ENCODE measurements at regions not wholly inside any gene's neighbourhood (a gene's known extent, or its start where the extent isn't known, plus 50 kb on each side); places are given as distances from the start of the nearest gene placed in this dataset.
"Not testable (repeated sequence)": the region's sequence is repeated elsewhere in the genome, so short reads cannot be mapped to it uniquely, and the experiment has no call there.

GRCh38 chr20:51169813-51170212 is 146.9 kb upstream of the KCNG1 start:
- POLR2A ChIA-PET, result no interaction called here
- no peak for DNase-seq (ENCODE audit: extremely low spot score)
- TF ChIP-seq, protein P1, sequence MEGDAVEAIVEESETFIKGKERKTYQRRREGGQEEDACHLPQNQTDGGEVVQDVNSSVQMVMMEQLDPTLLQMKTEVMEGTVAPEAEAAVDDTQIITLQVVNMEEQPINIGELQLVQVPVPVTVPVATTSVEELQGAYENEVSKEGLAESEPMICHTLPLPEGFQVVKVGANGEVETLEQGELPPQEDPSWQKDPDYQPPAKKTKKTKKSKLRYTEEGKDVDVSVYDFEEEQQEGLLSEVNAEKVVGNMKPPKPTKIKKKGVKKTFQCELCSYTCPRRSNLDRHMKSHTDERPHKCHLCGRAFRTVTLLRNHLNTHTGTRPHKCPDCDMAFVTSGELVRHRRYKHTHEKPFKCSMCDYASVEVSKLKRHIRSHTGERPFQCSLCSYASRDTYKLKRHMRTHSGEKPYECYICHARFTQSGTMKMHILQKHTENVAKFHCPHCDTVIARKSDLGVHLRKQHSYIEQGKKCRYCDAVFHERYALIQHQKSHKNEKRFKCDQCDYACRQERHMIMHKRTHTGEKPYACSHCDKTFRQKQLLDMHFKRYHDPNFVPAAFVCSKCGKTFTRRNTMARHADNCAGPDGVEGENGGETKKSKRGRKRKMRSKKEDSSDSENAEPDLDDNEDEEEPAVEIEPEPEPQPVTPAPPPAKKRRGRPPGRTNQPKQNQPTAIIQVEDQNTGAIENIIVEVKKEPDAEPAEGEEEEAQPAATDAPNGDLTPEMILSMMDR (IDR thresholded peaks at IDR 0.05; ENCODE audit: control extremely low read depth, extremely low read depth, low read depth, missing control alignments), result no peak
- CTCF ChIA-PET, result interaction anchor here (2.3 kb wide), 1 partner anchor 9 kb away, joined by 7 read pairs; no protein-coding TSS in a partner anchor

GRCh38 chr20:51167911-51168310 is 145.0 kb upstream of the KCNG1 start:
- POLR2A ChIA-PET; CTCF ChIA-PET; DNase-seq (ENCODE audit: extremely low spot score): not testable (repeated sequence)

- no peak for DNase-seq (ENCODE audit: extremely low spot score)
- POLR2A ChIA-PET, result no interaction called here
- CTCF ChIA-PET, result no interaction called here
- TF ChIP-seq, protein P1 (IDR thresholded peaks at IDR 0.05; ENCODE audit: control extremely low read depth, extremely low read depth, low read depth, missing control alignments), result no peak
These were observed 143.6 kb upstream of the KCNG1 start for GRCh38 chr20:51166489-51166888.

- ChIA-PET POLR2A (no interaction called here), CTCF (no interaction called here)
- no peak for DNase-seq (ENCODE audit: extremely low spot score)
- TF ChIP-seq, protein P1 (IDR thresholded peaks at IDR 0.05; ENCODE audit: control extremely low read depth, extremely low read depth, low read depth, missing control alignments), result no peak
These were observed 142.2 kb upstream of the KCNG1 start for GRCh38 chr20:51165131-51165530.

DNA sequence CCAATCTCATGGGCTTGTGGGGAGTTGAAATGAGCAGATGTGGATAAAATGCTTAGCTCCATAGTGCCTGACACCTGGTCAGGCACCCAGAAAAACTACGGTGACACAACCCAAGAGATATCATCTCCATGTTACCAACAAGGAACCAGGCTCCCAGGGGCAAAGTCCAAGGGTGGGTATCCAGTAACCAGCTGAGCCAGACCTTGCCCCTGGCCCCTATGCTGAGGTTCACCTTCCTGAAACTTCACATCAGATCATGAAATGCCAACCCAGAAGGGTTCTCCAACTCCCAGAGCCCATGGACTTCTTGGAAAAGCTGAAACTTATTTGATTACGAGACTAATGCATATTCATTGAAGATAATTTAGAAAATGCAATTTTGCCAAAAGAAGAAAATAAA is 141.8 kb upstream of the KCNG1 start:
- no peak for DNase-seq (ENCODE audit: extremely low spot score)
- TF ChIP-seq, protein P1 (IDR thresholded peaks at IDR 0.05; ENCODE audit: control extremely low read depth, extremely low read depth, low read depth, missing control alignments), result no peak
- POLR2A ChIA-PET, result no interaction called here
- CTCF ChIA-PET, result no interaction called here

GRCh38 chr20:51163996-51164600 is 141.2 kb upstream of the KCNG1 start:
- ChIA-PET POLR2A (no interaction called here), CTCF (no interaction called here)
- DNase-seq (ENCODE audit: extremely low spot score), result no peak

DNA sequence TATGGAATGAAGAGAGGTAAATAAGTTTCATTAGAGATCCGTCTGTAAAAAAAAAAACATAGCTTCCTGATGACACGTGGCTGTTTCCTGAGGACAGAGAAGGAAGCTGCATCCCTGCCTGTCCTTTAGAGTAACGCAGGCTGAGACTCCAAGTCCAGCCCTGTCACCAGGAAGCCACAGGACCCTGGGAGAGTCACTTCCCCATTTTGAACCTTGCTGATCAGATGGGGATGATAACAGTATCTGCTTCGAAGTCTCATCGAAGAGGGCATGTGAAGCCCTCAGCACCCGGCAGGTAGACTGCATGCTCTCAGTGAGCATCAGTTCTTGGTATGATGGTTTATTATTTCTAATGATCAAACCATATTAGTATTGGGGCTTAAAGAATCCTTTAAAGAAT is 139.1 kb upstream of the KCNG1 start:
- ChIA-PET POLR2A (no interaction called here), CTCF (no interaction called here)
- DNase-seq (ENCODE audit: extremely low spot score), result no peak

More at GRCh38 chr20:51163996-51164600, 141.2 kb upstream of the KCNG1 start:
- TF ChIP-seq, protein P1 (IDR thresholded peaks at IDR 0.05; ENCODE audit: control extremely low read depth, extremely low read depth, low read depth, missing control alignments), result no peak

More for the DNA sequence above, 139.1 kb upstream of the KCNG1 start:
- TF ChIP-seq, protein P1 (IDR thresholded peaks at IDR 0.05; ENCODE audit: control extremely low read depth, extremely low read depth, low read depth, missing control alignments), result no peak
